ENCODE measurements at regions not wholly inside any gene's neighbourhood (a gene's known extent, or its start where the extent isn't known, plus 50 kb on each side); places are given as distances from the start of the nearest gene placed in this dataset.
A peak's percentile ranks its signal among the peaks of the same experiment; 100 is the strongest.
"Not testable (repeated sequence)": the region's sequence is repeated elsewhere in the genome, so short reads cannot be mapped to it uniquely, and the experiment has no call there.

DNA sequence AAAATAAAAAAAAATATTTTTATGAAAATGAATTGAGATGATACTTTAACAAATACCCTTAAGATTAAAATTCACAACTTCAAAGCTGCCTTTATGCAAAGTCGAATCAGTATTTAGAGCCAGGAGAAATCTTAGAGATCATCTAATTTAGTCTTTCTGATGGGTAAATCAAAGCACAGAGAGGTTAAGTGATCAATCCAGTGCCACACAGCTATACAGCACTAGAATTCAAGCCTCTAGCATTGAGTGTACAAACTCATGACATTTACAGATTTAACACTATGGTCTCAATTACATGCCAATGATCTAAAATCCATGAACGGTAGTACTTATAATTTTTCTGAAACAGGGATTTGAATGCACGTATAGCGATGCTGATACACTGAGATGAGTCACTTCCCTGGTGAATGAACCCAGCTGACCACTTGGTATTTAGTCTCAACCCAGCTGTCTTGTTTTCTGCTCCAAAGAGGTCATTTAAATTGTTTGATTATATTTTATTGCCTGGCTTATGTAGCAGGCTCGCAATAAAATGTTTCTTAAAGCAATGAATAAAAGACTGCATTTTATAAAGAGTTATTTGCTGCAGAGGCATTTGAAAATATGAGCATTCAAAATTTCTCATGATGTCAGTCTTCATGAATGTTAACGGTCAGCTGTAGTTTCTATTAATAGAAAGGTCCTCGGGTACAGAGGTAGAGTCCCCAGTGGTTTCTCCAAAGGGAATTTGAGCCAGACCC lies 152.4 kb upstream of the PRICKLE1 start:
- DNase-seq (ENCODE audit: extremely low read depth, low read depth), result peak; percentile 86

GRCh38 chr12:42741091-42741490 lies 151.5 kb upstream of the PRICKLE1 start:
- no peak for DNase-seq (ENCODE audit: extremely low read depth, low read depth)

GRCh38 chr12:42737398-42737797 lies 147.9 kb upstream of the PRICKLE1 start:
- no peak for DNase-seq (ENCODE audit: extremely low read depth, low read depth)

DNA sequence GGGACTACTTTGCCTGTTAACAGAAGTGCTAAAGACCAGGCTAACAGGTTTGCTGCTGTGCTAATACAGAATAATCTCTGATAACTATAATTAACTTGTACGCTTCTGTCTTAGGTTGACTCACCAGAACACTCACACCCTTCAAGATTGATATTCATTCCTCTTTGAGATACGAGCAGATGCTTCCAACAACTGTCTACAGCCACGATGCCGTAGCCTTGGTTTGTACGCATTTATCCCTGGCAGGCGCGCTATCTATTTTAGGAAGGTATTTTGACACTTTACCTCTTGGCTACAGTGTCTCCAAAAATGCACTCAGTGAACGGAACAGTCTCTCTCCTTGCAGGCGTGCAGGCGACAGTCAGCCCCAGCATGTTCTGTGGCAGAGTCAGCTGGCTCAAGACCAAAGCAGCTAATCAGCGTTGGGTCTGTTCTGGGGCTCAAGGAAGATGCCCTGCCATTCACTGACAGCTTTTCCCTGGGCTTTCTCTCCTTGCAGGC lies 146.4 kb upstream of the PRICKLE1 start:
- no peak for DNase-seq (ENCODE audit: extremely low read depth, low read depth)

DNA sequence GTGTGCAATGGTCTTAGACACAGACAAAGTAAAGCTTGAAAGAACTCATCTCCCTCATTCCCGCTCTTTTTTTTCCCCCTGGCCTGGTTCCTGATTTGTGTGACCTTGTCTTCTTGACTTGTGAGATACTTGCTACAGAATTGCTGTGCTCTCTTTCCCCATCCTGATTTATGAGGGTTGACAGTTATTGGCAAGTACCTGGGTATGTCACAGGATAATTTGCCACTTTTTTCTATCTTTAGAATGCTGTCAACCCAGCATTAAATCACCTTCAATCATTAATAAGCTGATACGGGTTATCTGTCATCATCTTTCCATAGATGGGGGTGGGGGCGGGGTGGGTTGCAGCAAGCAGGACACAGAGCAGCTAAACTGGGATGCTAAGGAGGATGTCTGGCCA lies 144.4 kb upstream of the PRICKLE1 start:
- DNase-seq (ENCODE audit: extremely low read depth, low read depth), result no peak

- DNase-seq (ENCODE audit: extremely low read depth, low read depth), result no peak
Measured at GRCh38 chr12:42732908-42733411, 143.4 kb upstream of the PRICKLE1 start.

GRCh38 chr12:42730291-42730690 lies 140.7 kb upstream of the PRICKLE1 start:
- DNase-seq (ENCODE audit: extremely low read depth, low read depth), result no peak

DNA sequence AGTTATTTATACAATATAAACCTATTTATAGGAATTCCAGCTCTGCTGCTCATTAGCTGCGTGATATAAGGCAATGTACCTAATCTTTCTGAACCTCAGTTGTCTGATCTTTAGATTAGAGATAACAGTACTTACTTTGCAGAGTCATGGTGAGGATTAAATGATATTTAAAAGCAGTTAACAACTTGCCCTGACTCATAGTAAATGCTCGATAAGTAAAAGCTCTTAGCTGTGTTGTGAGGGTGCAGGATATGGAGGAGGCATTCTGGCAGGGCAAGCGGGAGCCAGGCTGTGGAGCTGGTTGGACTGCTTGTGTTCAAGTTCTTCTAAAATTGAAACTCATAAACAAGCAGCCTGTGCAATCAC lies 140.0 kb upstream of the PRICKLE1 start:
- no peak for DNase-seq (ENCODE audit: extremely low read depth, low read depth)

DNA sequence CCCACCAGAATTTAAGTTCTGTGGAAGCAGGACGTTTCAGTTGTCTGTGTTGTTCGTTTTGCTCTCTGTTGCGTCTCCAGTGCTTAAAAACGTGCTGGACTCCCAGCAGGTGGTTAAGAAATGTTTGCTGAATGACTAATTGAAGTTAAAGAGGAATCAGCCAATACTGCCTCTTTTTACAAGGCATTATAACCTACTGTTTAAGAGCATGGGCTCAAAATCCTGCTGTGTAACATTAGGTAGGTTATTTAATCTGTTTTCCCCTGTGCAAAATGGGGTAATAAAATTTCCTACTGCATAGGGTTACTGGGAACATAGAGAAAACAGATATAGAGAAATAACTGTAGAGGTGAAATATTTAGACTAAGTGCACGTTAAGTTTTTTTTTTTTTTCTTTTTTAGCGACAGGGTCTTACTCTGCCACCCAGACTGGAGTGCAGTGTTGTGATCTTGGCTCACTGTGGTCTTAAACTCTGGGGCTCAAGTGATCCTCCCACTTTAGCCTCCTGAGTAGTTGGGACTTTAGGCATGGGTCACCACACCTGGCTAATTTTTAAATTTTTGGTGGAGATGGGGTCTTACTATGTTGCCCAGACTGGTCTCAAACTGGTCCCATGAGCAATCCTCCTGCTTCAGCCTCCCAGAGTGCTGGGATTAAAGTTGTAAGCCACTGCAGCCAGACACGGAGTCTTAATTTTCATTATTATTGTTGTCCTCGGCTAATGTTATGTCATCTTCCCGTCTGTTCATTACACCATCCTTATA lies 139.4 kb upstream of the PRICKLE1 start:
- no peak for DNase-seq (ENCODE audit: extremely low read depth, low read depth)

DNA sequence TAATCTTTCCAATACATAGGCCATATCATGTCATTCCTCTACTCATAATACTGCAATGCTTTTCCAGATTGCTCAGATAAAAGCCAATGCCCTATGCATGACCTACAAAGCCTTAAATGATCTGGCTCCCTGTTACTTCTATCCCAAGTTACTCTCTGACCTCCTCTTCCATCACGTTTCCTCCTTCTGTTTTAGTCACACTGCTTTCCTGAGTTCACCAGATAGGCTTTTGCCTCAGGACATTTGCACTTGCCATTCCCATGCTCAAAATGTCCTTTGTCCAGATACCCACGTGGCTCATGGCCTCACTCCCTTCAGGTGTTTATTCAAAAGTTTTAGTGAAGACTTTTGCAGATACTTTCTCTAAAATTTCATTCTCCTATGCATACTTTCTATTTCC lies 138.7 kb upstream of the PRICKLE1 start:
- no peak for DNase-seq (ENCODE audit: extremely low read depth, low read depth)

- DNase-seq (ENCODE audit: extremely low read depth, low read depth), result no peak
Measured at GRCh38 chr12:42725809-42726208, 136.3 kb upstream of the PRICKLE1 start.

DNA sequence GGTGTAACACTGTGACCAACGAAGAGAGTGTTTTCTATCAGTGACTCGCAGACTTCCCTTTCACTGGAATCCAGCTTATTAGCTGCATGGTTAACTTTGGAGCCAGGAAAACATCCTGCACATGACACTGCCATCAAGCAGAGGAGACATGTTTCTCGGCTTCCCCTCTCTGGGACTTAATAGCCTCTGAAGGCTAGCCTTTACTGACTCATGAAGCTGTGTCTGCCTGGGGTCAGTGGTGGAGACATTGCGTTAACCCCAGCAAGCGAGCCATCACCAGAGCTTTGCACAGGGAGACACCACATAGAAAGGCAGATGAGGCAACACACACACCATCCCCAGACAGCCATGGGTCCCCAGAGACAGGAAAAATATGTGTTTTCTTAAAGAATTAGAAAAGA lies 126.9 kb upstream of the PRICKLE1 start:
- DNase-seq (ENCODE audit: extremely low read depth, low read depth), result no peak

DNA sequence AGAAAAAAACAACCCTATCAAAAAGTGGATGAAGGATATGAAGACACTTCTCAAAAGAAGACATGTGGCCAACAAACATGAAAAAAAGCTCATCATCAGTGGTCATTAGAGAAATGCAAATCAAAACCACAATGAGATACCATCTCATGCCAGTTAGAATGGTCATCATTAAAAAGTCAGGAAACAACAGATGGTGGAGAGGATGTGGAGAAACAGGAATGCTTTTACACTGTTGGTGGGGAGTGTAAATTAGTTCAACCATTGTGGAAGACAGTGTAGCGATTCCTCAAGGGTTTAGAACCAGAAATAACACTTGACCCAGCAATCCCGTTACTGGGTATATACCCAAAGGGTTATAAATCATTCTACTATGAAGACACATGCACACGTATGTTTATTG lies 124.0 kb upstream of the PRICKLE1 start:
- DNase-seq (ENCODE audit: extremely low read depth, low read depth), result not testable (repeated sequence)

DNA sequence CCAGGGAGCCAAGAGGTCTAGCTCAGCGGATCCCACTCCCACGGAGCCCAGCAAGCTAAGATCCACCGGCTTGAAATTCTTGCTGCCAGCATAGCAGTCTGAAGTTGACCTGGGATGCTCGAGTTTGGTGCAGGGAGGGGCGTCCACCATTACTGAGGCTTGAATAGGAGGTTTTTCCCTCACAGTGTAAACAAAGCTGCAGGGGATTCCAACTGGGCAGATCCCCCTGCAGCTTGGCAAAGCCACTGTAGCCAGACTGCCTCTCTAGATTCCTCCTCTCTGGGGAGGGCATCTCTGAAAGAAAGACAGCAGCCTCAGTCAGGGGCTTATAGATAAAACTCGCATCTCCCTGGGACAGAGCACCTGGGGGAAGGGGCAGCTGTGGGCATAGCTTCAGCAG lies 118.8 kb upstream of the PRICKLE1 start:
- DNase-seq (ENCODE audit: extremely low read depth, low read depth), result not testable (repeated sequence)

GRCh38 chr12:42707312-42708226 lies 118.0 kb upstream of the PRICKLE1 start:
- no peak for DNase-seq (ENCODE audit: extremely low read depth, low read depth)

DNA sequence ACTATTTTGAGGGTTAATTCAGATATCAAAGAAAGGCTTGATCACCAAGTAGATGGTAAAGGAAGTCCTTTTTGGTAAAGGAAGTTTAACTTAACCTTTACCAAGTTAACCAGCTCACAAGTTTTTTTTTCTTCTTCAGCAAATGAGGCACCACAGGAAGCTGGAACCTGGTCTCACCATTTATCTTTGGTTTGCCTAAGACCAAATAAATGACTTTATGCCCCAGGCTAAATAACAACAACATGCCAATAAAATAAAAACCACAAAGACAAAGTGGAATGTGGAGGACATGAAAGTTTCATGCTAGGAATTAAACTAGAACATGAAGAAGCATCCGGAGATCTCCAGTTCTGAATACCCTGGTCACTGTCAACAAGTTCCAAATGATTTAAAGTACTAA lies 116.8 kb upstream of the PRICKLE1 start:
- no peak for DNase-seq (ENCODE audit: extremely low read depth, low read depth)

DNA sequence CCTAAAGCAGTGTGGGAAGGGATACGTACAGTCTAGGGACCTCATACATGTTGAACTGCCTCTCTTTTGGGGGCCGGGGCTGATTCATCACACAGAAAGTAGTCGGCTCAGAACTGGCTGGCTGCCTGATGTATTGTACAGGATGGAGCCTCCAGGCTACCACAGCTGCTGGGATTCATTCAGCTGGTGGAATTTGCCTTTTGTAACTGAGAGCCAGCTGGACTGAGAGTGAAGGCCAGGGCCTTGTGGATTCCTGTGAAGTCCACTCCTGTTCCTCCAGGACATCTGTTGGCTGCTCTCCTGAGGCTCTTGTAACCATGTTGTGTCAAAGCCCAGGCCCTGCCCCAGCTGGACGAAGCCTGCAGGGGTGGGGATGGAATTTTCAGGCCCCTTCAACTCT lies 116.3 kb upstream of the PRICKLE1 start:
- DNase-seq (ENCODE audit: extremely low read depth, low read depth), result no peak

GRCh38 chr12:42704810-42705401 lies 115.4 kb upstream of the PRICKLE1 start:
- DNase-seq (ENCODE audit: extremely low read depth, low read depth), result no peak

DNA sequence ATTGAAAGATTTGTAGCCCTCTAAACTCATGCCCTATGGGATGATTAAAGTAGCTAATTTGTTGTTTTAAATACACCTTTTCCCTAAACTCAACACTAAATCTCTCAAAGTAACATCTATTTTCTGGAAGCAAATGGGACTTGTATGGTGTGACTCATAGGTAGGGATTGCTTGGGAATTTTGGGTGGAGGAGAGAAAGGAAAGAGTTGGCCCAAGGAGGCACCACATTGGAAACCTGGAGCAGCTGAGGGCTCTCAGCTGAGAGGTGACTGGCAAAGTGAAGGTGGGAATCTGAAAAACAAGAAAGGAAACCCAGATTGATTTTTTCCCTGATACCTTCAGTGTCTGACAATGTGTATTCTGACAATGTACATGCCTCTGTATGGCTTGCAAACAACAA lies 114.8 kb upstream of the PRICKLE1 start:
- DNase-seq (ENCODE audit: extremely low read depth, low read depth), result no peak

GRCh38 chr12:42701084-42701483 lies 111.5 kb upstream of the PRICKLE1 start:
- no peak for DNase-seq (ENCODE audit: extremely low read depth, low read depth)

DNA sequence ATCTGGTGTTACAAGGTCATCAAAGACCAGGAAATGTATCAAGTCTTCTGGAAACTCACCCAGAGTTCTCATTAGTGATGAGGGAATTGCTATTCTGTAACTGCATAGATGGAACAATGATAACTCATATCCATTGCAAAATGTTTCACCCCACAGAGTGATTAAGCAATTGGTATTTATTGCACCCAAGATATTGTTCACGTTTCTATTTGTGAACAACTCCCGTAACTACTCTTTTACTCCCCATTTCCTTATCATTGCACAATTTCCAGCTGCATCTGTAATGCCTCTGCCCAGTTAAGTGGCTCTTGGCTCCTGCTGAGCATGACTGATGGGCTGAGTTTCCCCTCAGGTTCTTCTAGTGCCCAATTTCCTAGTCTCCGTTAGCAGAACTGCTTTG lies 108.7 kb upstream of the PRICKLE1 start:
- no peak for DNase-seq (ENCODE audit: extremely low read depth, low read depth)
